ENCODE measurements at regions not wholly inside any gene's neighbourhood (a gene's known extent, or its start where the extent isn't known, plus 50 kb on each side); places are given as distances from the start of the nearest gene placed in this dataset.

- Histone ChIP-seq H3K4me2 (ENCODE audit: low read depth, low read length) (no peak overlapping the region), H3K27me3 (ENCODE audit: control insufficient read depth in 1 of 2, insufficient read depth in 2 of 2, low read length in 2 of 2) (no peaks in the 10 kb centered on the region), H3K9ac (ENCODE audit: insufficient read depth, low read depth, low read length) (no peak overlapping the region), H3K36me3 (replicated peaks in 1 of 2; ENCODE audit: control insufficient read depth in 1 of 2, insufficient read depth in 2 of 2, low read length in 2 of 2) (no peaks in the 10 kb centered on the region), H3K4me1 (ENCODE audit: insufficient read depth, low read length) (peaks cover 14% of the 10 kb centered on the region), H3K9me3 (ENCODE audit: low read length) (no peaks in the 10 kb centered on the region), H3K79me2 (ENCODE audit: insufficient read depth, low read length) (no peaks in the 10 kb centered on the region), H2AFZ (ENCODE audit: low read length) (no peak overlapping the region), H4K20me1 (ENCODE audit: insufficient read depth, low read length) (no peaks in the 10 kb centered on the region), H3K4me3 (replicated peaks in 1 of 3; ENCODE audit: insufficient read depth in 1 of 3, low read depth in 2 of 3, low read length in 3 of 3) (no peak overlapping the region), H3K27ac (ENCODE audit: extremely low read length, insufficient read depth, low read length) (no peak overlapping the region)
- intact Hi-C loops (cut with micrococcal nuclease; ENCODE audit: unreplicated experiment), result no loop called here
- ATAC-seq (no peak), FAIRE-seq (no peak), DNase-seq (ENCODE audit: low spot score) (no peak)
- CTCF ChIA-PET (ENCODE audit: low intra/inter-chr PET ratio, low total read pairs), result no interaction called here
- WGBS (ENCODE audit: low lambda C conversion rate), result 50% methylated on average over 4 of the region's 4 CpGs
- in situ Hi-C loops (cut with HindIII; ENCODE audit: extremely low pct_ligation_motif_present, low pct_unique_long_range_greater_than_20kb), result no loop called here
- no TSS peak for BruUV-seq (replicated peaks)
- no peak for TF ChIP-seq SIN3A (IDR thresholded peaks at IDR 0.05; ENCODE audit: borderline replicate concordance, low read depth, low read length)
- no peak for TF ChIP-seq PRDM15 (CRISPR knock-in tag; IDR thresholded peaks at IDR 0.05)
- no peak for TF ChIP-seq FLYWCH1 (CRISPR knock-in tag; IDR thresholded peaks at IDR 0.05)
- TF ChIP-seq POGK (CRISPR knock-in tag; conservative IDR thresholded peaks at IDR 0.05), result no peak
- TF ChIP-seq GZF1 (CRISPR knock-in tag; IDR thresholded peaks at IDR 0.05), result no peak
- TF ChIP-seq ZBTB2 (CRISPR knock-in tag; IDR thresholded peaks at IDR 0.05; ENCODE audit: low read depth), result no peak
- TF ChIP-seq MAFF (IDR thresholded peaks at IDR 0.05; ENCODE audit: low read depth, low read length), result no peak
- no peak for TF ChIP-seq ZNF713 (CRISPR knock-in tag; IDR thresholded peaks at IDR 0.05)
- no peak for TF ChIP-seq JARID2 (CRISPR knock-in tag; IDR thresholded peaks at IDR 0.05; ENCODE audit: insufficient replicate concordance)
- no peak for TF ChIP-seq GFI1 (CRISPR knock-in tag; IDR thresholded peaks at IDR 0.05; ENCODE audit: borderline replicate concordance)
- no peak for TF ChIP-seq ZNF580 (CRISPR knock-in tag; IDR thresholded peaks at IDR 0.05; ENCODE audit: borderline replicate concordance, low read depth)
- no peak for TF ChIP-seq MLLT10 (CRISPR knock-in tag; IDR thresholded peaks at IDR 0.05)
- no peak for TF ChIP-seq MTF1 (CRISPR knock-in tag; IDR thresholded peaks at IDR 0.05)
- TF ChIP-seq ZNF383 (CRISPR knock-in tag; IDR thresholded peaks at IDR 0.05; ENCODE audit: borderline replicate concordance), result no peak
- POLR2A ChIA-PET, result no interaction called here
Observed at GRCh38 chr3:46096336-46096735, 69.1 kb upstream of the XCR1 start.

Data from HepG2 (cell line).